ENCODE measurements at regions not wholly inside any gene's neighbourhood (a gene's known extent, or its start where the extent isn't known, plus 50 kb on each side); places are given as distances from the start of the nearest gene placed in this dataset.

- intact Hi-C loops (cut with micrococcal nuclease), result no loop called here
- BruUV-seq (replicated peaks), result no TSS peak
- no peak overlapping the region for H3K4me2 ChIP-seq (ENCODE audit: low read length)
Observed at GRCh38 chr1:195574511-195574910, 1033.7 kb downstream of the KCNT2 start.

GRCh38 chr1:195569934-195570333 lies 1038.3 kb downstream of the KCNT2 start:
- H3K9me3 ChIP-seq (ENCODE audit: control insufficient read depth in 1 of 2, insufficient read depth in 1 of 2, low read depth in 1 of 2, low read length in 2 of 2), result peaks cover 0 to 4% of the 10 kb centered on the region in 2 experiments; a peak in 1 of 4 replicates
- POLR2A ChIA-PET, result no interaction called here
- H3K27me3 ChIP-seq (ENCODE audit: insufficient read depth, low read length), result no peaks in the 10 kb centered on the region
- no peak overlapping the region for H3K27ac ChIP-seq (ENCODE audit: low read depth, low read length)
- DNase-seq (ENCODE audit: low read depth, low spot score) (no peak), ATAC-seq (no peak)
- H3K4me2 ChIP-seq (ENCODE audit: low read length), result no peak overlapping the region
- TF ChIP-seq EZH2phosphoT487 (IDR thresholded peaks at IDR 0.05; ENCODE audit: borderline replicate concordance) (no peak), MAX (IDR thresholded peaks at IDR 0.05) (no peak), SRF (IDR thresholded peaks at IDR 0.05; ENCODE audit: low read depth) (no peak), CBX3 (IDR thresholded peaks at IDR 0.05; ENCODE audit: low read depth) (no peak), ZFX (IDR thresholded peaks at IDR 0.05) (no peak), ELF1 (IDR thresholded peaks at IDR 0.05; ENCODE audit: borderline replicate concordance, low read depth) (no peak)
- BruUV-seq (replicated peaks), result no TSS peak
- H3K9ac ChIP-seq (ENCODE audit: low read length), result no peak overlapping the region
- H3K9me2 ChIP-seq (ENCODE audit: insufficient read depth), result no peaks in the 10 kb centered on the region; the same call in 1 of the 2 replicates
- no peaks in the 10 kb centered on the region for H3K36me3 ChIP-seq (ENCODE audit: control insufficient read depth in 1 of 2, insufficient read depth in 2 of 2, low read length in 2 of 2)
- no peaks in the 10 kb centered on the region for H3K4me1 ChIP-seq (ENCODE audit: control insufficient read depth in 1 of 2, insufficient read depth in 2 of 2, low read length in 2 of 2)
- H4K20me1 ChIP-seq (ENCODE audit: insufficient read depth), result no peaks in the 10 kb centered on the region
- intact Hi-C loops (cut with micrococcal nuclease), result no loop called here
- RAD21 ChIA-PET (ENCODE audit: low non-redundant PET in 1 of 2, low total read pairs in 2 of 2, uncharacterized antibody in 2 of 2, unreplicated experiment in 2 of 2), result no interaction called here
- H2AFZ ChIP-seq (ENCODE audit: low read depth, low read length, poor library complexity, severe bottlenecking), result peak overlapping the region; percentile 26
- H3K4me3 ChIP-seq (replicated peaks in 1 of 2; ENCODE audit: low read depth in 1 of 2, low read length in 2 of 2), result no peak overlapping the region
- CTCF ChIA-PET, result no interaction called here
- H3K79me2 ChIP-seq (ENCODE audit: insufficient read depth, low read length), result no peaks in the 10 kb centered on the region

More at GRCh38 chr1:195574511-195574910, 1033.7 kb downstream of the KCNT2 start:
- RAD21 ChIA-PET (ENCODE audit: low non-redundant PET in 1 of 2, low total read pairs in 2 of 2, uncharacterized antibody in 2 of 2, unreplicated experiment in 2 of 2), result no interaction called here
- POLR2A ChIA-PET, result no interaction called here
- no peaks in the 10 kb centered on the region for H3K36me3 ChIP-seq (ENCODE audit: control insufficient read depth in 1 of 2, insufficient read depth in 2 of 2, low read length in 2 of 2)
- no peak overlapping the region for H3K9ac ChIP-seq (ENCODE audit: low read length)
- CTCF ChIA-PET, result no interaction called here
- H3K4me3 ChIP-seq (replicated peaks in 1 of 2; ENCODE audit: low read depth in 1 of 2, low read length in 2 of 2), result no peak overlapping the region
- no peaks in the 10 kb centered on the region for H3K27me3 ChIP-seq (ENCODE audit: insufficient read depth, low read length)
- no peaks in the 10 kb centered on the region for H3K9me2 ChIP-seq (ENCODE audit: insufficient read depth)
- no peaks in the 10 kb centered on the region for H4K20me1 ChIP-seq (ENCODE audit: insufficient read depth)
- peaks cover 0 to 4% of the 10 kb centered on the region in 2 experiments; a peak in 1 of 4 replicates for H3K9me3 ChIP-seq (ENCODE audit: control insufficient read depth in 1 of 2, insufficient read depth in 1 of 2, low read depth in 1 of 2, low read length in 2 of 2)
- TF ChIP-seq TCF7L2 (IDR thresholded peaks at IDR 0.05; ENCODE audit: borderline replicate concordance, extremely low read depth, insufficient read depth, insufficient read length) (no peak), MAX (IDR thresholded peaks at IDR 0.05) (no peak), ZFX (IDR thresholded peaks at IDR 0.05) (no peak), EZH2 (IDR thresholded peaks at IDR 0.05) (no peak), CBX3 (IDR thresholded peaks at IDR 0.05; ENCODE audit: low read depth) (no peak), SP1 (IDR thresholded peaks at IDR 0.05; ENCODE audit: low read depth) (no peak)
- ATAC-seq, result no peak
- H3K4me1 ChIP-seq (ENCODE audit: control insufficient read depth in 1 of 2, insufficient read depth in 2 of 2, low read length in 2 of 2), result no peaks in the 10 kb centered on the region
- H3K79me2 ChIP-seq (ENCODE audit: insufficient read depth, low read length), result no peaks in the 10 kb centered on the region
- DNase-seq (ENCODE audit: low read depth, low spot score), result no peak
- H2AFZ ChIP-seq (ENCODE audit: low read depth, low read length, poor library complexity, severe bottlenecking), result no peak overlapping the region
- H3K27ac ChIP-seq (ENCODE audit: low read depth, low read length), result no peak overlapping the region

Data from HCT116 (cell line).